ENCODE measurements at regions not wholly inside any gene's neighbourhood (a gene's known extent, or its start where the extent isn't known, plus 50 kb on each side); places are given as distances from the start of the nearest gene placed in this dataset.

DNA sequence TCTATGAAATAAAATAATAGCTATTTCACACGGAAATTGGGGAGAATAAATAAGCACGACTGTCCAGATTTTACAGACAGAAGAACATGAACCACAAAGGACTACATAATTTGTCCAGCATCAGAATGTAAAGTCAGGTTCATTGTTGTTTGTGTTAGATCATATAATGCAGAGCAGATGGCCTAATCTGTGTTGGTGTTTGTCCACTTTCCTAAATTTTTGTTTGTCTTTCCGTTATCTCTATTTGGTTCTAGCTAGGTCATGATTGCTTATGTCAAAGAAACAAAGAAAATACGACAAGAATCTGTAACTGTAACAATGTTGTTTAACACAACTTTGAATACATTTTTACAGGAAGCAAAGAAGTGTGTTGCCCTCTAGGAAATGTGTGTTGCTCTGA, 75.6 kb upstream of the ANKRD28 start:
- Histone ChIP-seq H4K20me1 (ENCODE audit: insufficient read depth) (no peaks in the 10 kb centered on the region), H3K9me3 (ENCODE audit: low read length) (no peaks in the 10 kb centered on the region), H2AFZ (ENCODE audit: low read depth, low read length) (no peak overlapping the region), H3K4me3 (ENCODE audit: low read length) (no peak overlapping the region), H3K27ac (ENCODE audit: low read length) (no peak overlapping the region), H3K79me2 (replicated peaks; ENCODE audit: insufficient read depth, low read length) (no peaks in the 10 kb centered on the region), H3K36me3 (ENCODE audit: insufficient read depth, low read length) (no peaks in the 10 kb centered on the region), H3K9ac (ENCODE audit: low read length) (no peak overlapping the region), H3K9me2 (ENCODE audit: insufficient read depth, low read length) (no peaks in the 10 kb centered on the region), H3K4me2 (ENCODE audit: low read length) (no peak overlapping the region), H3K27me3 (ENCODE audit: insufficient read depth, low read depth, low read length) (no peaks in the 10 kb centered on the region), H3F3A (ENCODE audit: insufficient read depth, low read length, poor library complexity, severe bottlenecking) (no peaks in the 10 kb centered on the region)
- no peak for TF ChIP-seq SMC3 (conservative IDR thresholded peaks at IDR 0.05; ENCODE audit: poor library complexity)
- no peak for TF ChIP-seq TAF1 (IDR thresholded peaks at IDR 0.05; ENCODE audit: low read depth)
- no peak for TF ChIP-seq EP300 (conservative IDR thresholded peaks at IDR 0.05; ENCODE audit: poor library complexity, severe bottlenecking)
- TF ChIP-seq, protein P1, sequence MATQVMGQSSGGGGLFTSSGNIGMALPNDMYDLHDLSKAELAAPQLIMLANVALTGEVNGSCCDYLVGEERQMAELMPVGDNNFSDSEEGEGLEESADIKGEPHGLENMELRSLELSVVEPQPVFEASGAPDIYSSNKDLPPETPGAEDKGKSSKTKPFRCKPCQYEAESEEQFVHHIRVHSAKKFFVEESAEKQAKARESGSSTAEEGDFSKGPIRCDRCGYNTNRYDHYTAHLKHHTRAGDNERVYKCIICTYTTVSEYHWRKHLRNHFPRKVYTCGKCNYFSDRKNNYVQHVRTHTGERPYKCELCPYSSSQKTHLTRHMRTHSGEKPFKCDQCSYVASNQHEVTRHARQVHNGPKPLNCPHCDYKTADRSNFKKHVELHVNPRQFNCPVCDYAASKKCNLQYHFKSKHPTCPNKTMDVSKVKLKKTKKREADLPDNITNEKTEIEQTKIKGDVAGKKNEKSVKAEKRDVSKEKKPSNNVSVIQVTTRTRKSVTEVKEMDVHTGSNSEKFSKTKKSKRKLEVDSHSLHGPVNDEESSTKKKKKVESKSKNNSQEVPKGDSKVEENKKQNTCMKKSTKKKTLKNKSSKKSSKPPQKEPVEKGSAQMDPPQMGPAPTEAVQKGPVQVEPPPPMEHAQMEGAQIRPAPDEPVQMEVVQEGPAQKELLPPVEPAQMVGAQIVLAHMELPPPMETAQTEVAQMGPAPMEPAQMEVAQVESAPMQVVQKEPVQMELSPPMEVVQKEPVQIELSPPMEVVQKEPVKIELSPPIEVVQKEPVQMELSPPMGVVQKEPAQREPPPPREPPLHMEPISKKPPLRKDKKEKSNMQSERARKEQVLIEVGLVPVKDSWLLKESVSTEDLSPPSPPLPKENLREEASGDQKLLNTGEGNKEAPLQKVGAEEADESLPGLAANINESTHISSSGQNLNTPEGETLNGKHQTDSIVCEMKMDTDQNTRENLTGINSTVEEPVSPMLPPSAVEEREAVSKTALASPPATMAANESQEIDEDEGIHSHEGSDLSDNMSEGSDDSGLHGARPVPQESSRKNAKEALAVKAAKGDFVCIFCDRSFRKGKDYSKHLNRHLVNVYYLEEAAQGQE (IDR thresholded peaks at IDR 0.05; ENCODE audit: borderline replicate concordance): no peak
- no peak for TF ChIP-seq CTCF (IDR thresholded peaks at IDR 0.05; ENCODE audit: poor library complexity, severe bottlenecking)

GRCh38 chr3:15875016-15875689, 77.4 kb upstream of the ANKRD28 start:
- H3K27me3 ChIP-seq (ENCODE audit: insufficient read depth, low read depth, low read length): no peaks in the 10 kb centered on the region
- H4K20me1 ChIP-seq (ENCODE audit: insufficient read depth): no peaks in the 10 kb centered on the region
- TF ChIP-seq EZH2 (IDR thresholded peaks at IDR 0.05; ENCODE audit: borderline replicate concordance, insufficient read depth, low read length, poor library complexity, severe bottlenecking) (no peak), TAF1 (IDR thresholded peaks at IDR 0.05; ENCODE audit: low read depth) (no peak), SMC3 (conservative IDR thresholded peaks at IDR 0.05; ENCODE audit: poor library complexity) (no peak), POLR2AphosphoS5 (IDR thresholded peaks at IDR 0.05) (no peak), MXI1 (conservative IDR thresholded peaks at IDR 0.05; ENCODE audit: poor library complexity, severe bottlenecking) (no peak), RAD21 (conservative IDR thresholded peaks at IDR 0.05) (no peak)
- TF ChIP-seq, protein P1 (IDR thresholded peaks at IDR 0.05; ENCODE audit: borderline replicate concordance): no peak
- no peak overlapping the region for H3K4me3 ChIP-seq (ENCODE audit: low read length)
- no peaks in the 10 kb centered on the region for H3K79me2 ChIP-seq (replicated peaks; ENCODE audit: insufficient read depth, low read length)
- H2AFZ ChIP-seq (ENCODE audit: low read depth, low read length): no peak overlapping the region
- H3K9me3 ChIP-seq (ENCODE audit: low read length): no peaks in the 10 kb centered on the region
- no peaks in the 10 kb centered on the region for H3K9me2 ChIP-seq (ENCODE audit: insufficient read depth, low read length)
- no peak overlapping the region for H3K9ac ChIP-seq (ENCODE audit: low read length)
- H3K36me3 ChIP-seq (ENCODE audit: insufficient read depth, low read length): no peaks in the 10 kb centered on the region
- H3F3A ChIP-seq (ENCODE audit: insufficient read depth, low read length, poor library complexity, severe bottlenecking): no peaks in the 10 kb centered on the region
- H3K27ac ChIP-seq (ENCODE audit: low read length): no peak overlapping the region
- H3K4me2 ChIP-seq (ENCODE audit: low read length): no peak overlapping the region
